GM23338 (cell line): ENCODE measurements at regions not wholly inside any gene's neighbourhood (a gene's known extent, or its start where the extent isn't known, plus 50 kb on each side); places are given as distances from the start of the nearest gene placed in this dataset.
A peak's percentile ranks its signal among the peaks of the same experiment; 100 is the strongest.

ENCODE experiments used
- ATAC-seq: fragments of 200-7000 bp; cut with Tn5 transposase; 3 replicates; pipeline ENCODE4 v1.9.1; 2020
- DNase-seq: peaks from one replicate; pipeline ENCODE4 v3.0.0-alpha.2; 2015; ENCODE audit warnings: low spot score
- H2AFZ ChIP-seq: fragments of 200-600 bp; sonication (generic); 2 replicates; pipeline ENCODE4 v1.8.0; 2016; ENCODE audit warnings: antibody characterized with exemption, mild to moderate bottlenecking, moderate library complexity
- H3F3A ChIP-seq: fragments of 200-600 bp; sonication (generic); replicated peaks from 2 replicates; pipeline ENCODE4 v1.8.0; 2017; ENCODE audit warnings: antibody characterized with exemption, mixed run types, low read depth
- H3K27ac ChIP-seq: fragments of 200-600 bp; sonication (generic); 2 replicates; pipeline ENCODE4 v1.6.1; 2016; ENCODE audit warnings: low read depth
- H3K27me3 ChIP-seq: fragments of 200-600 bp; sonication (generic); 2 replicates; pipeline ENCODE4 v1.8.0; 2016; ENCODE audit warnings: mild to moderate bottlenecking, mixed run types, moderate library complexity; ENCODE audit not compliant: insufficient read depth
- H3K36me3 ChIP-seq: fragments of 200-600 bp; sonication (generic); 2 replicates; pipeline ENCODE4 v1.8.0; 2016; ENCODE audit warnings: mild to moderate bottlenecking; ENCODE audit not compliant: insufficient read depth
- H3K4me1 ChIP-seq: fragments of 200-600 bp; sonication (generic); 2 replicates; pipeline ENCODE4 v1.8.0; 2016; ENCODE audit warnings: mild to moderate bottlenecking, moderate library complexity; ENCODE audit not compliant: insufficient read depth
- H3K4me2 ChIP-seq: fragments of 200-600 bp; sonication (generic); 2 replicates; pipeline ENCODE4 v1.7.1; 2017; ENCODE audit warnings: mixed run types
- H3K4me3 ChIP-seq: fragments of 200-600 bp; sonication (generic); 2 replicates; pipeline ENCODE4 v1.6.1; 2016; ENCODE audit warnings: mixed run types
- H3K79me2 ChIP-seq: fragments of 200-600 bp; sonication (generic); replicated peaks from 2 replicates; pipeline ENCODE4 v1.8.0; 2017; ENCODE audit warnings: mild to moderate bottlenecking; ENCODE audit not compliant: insufficient read depth
- H3K9me2 ChIP-seq: fragments of 200-600 bp; sonication (generic); 2 replicates; pipeline ENCODE4 v1.8.0; 2017; ENCODE audit not compliant: insufficient read depth
- H4K20me1 ChIP-seq: fragments of 200-600 bp; sonication (generic); replicated peaks from 2 replicates; pipeline ENCODE4 v1.8.0; 2017; ENCODE audit warnings: mild to moderate bottlenecking; ENCODE audit not compliant: insufficient read depth
- H3K27ac Mint-ChIP-seq: 2 replicates; pipeline ENCODE4 v1.8.0; 2020; ENCODE audit warnings: inconsistent platforms, mild to moderate bottlenecking, moderate library complexity, mixed read lengths
- H3K27me3 Mint-ChIP-seq: 3 replicates; pipeline ENCODE4 v1.8.0; 2022; ENCODE audit warnings: low read depth, mild to moderate bottlenecking, moderate library complexity, mixed read lengths, inconsistent platforms; ENCODE audit not compliant: insufficient read depth, poor library complexity
- H3K36me3 Mint-ChIP-seq: 3 replicates; pipeline ENCODE4 v1.8.0; 2021; ENCODE audit warnings: low read depth, mild to moderate bottlenecking, inconsistent platforms, moderate library complexity, mixed read lengths
- H3K4me1 Mint-ChIP-seq: 3 replicates; pipeline ENCODE4 v1.8.0; 2020; ENCODE audit warnings: mild to moderate bottlenecking, inconsistent platforms, mixed read lengths
- H3K4me3 Mint-ChIP-seq: 3 replicates; pipeline ENCODE4 v1.8.0; 2021; ENCODE audit warnings: moderate library complexity, mild to moderate bottlenecking, inconsistent platforms, mixed read lengths
- H3K9me3 Mint-ChIP-seq: 3 replicates; pipeline ENCODE4 v1.8.0; 2020; ENCODE audit warnings: moderate library complexity, mild to moderate bottlenecking, inconsistent platforms, mixed read lengths
- CREB1 ChIP-seq: fragments of 250-450 bp; sonication (Bioruptor Pico); IDR thresholded peaks from 2 replicates; pipeline ENCODE4 v1.5.0; 2020; ENCODE audit warnings: low read depth, mild to moderate bottlenecking, moderate library complexity
- CTCF ChIP-seq, 2 experiments: fragments of 200-600 bp in 1 of 2; sonication (generic) in 1 of 2; conservative IDR thresholded peaks; 2 replicates each; pipeline versions ENCODE4 v1.5.1 to v1.6.1; 2016 to 2017; ENCODE audit warnings: antibody characterized with exemption in 2 of 2, low read depth in 2 of 2, mild to moderate bottlenecking in 2 of 2, moderate library complexity in 1 of 2
- ETS1 ChIP-seq: IDR thresholded peaks from 2 replicates; pipeline ENCODE4 v1.6.1; 2016; ENCODE audit warnings: antibody characterized with exemption
- EZH2 ChIP-seq: fragments of 200-600 bp; sonication (generic); IDR thresholded peaks from one replicate; pipeline ENCODE4 v1.8.0; 2017; ENCODE audit warnings: antibody characterized with exemption, mild to moderate bottlenecking, low read depth; ENCODE audit not compliant: unreplicated experiment
- EZH2phosphoT487 ChIP-seq: fragments of 200-600 bp; sonication (generic); IDR thresholded peaks from one replicate; pipeline ENCODE4 v1.8.1; 2018; ENCODE audit warnings: antibody characterized with exemption; ENCODE audit not compliant: unreplicated experiment
- NANOG ChIP-seq: IDR thresholded peaks from 2 replicates; pipeline ENCODE4 v1.6.1; 2016; ENCODE audit warnings: antibody characterized with exemption, borderline replicate concordance
- POLR2AphosphoS5 ChIP-seq: IDR thresholded peaks from 2 replicates; pipeline ENCODE4 v1.6.1; 2016; ENCODE audit warnings: antibody characterized with exemption, low read depth
- REST ChIP-seq: IDR thresholded peaks from one replicate; pipeline ENCODE4 v1.6.1; 2018; ENCODE audit warnings: antibody characterized with exemption; ENCODE audit not compliant: unreplicated experiment
- STAT1 ChIP-seq: IDR thresholded peaks from one replicate; pipeline ENCODE4 v1.6.1; 2016; ENCODE audit warnings: antibody characterized with exemption; ENCODE audit not compliant: unreplicated experiment
- ZNF114 ChIP-seq: fragments of 250-450 bp; sonication (Bioruptor Pico); IDR thresholded peaks from 2 replicates; pipeline ENCODE4 v1.5.0; 2020; ENCODE audit warnings: mild to moderate bottlenecking, moderate library complexity
- ZNF462 ChIP-seq: fragments of 250-450 bp; sonication (Bioruptor Pico); IDR thresholded peaks from 2 replicates; pipeline ENCODE4 v1.5.0; 2020; ENCODE audit warnings: mild to moderate bottlenecking, moderate library complexity

- H3K4me3 ChIP-seq = no peak overlapping the region
- no peaks in the 10 kb centered on the region for H3K36me3 Mint-ChIP-seq
- no peak overlapping the region for H3K4me3 Mint-ChIP-seq
Measured at GRCh38 chr6:85137865-85138264, 312.0 kb upstream of the NT5E start.

More at GRCh38 chr6:85137865-85138264, 312.0 kb upstream of the NT5E start:
- ATAC-seq (no peak), DNase-seq (no peak)
- Mint-ChIP-seq H3K27me3 (no peaks in the 10 kb centered on the region), H3K4me1 (no peaks in the 10 kb centered on the region; the same call in 2 of the 3 replicates), H3K27ac (no peak overlapping the region), H3K9me3 (no peaks in the 10 kb centered on the region)
- H3K4me2 ChIP-seq = no peak overlapping the region
- H3K27me3 ChIP-seq = no peaks in the 10 kb centered on the region
- H3K4me1 ChIP-seq = no peaks in the 10 kb centered on the region
- no peak for TF ChIP-seq EZH2phosphoT487
- no peak for TF ChIP-seq ETS1
- no peak for TF ChIP-seq CTCF (conservative IDR thresholded peaks at IDR 0.05; ENCODE audit: low read depth in 2 of 2)
- no peak for TF ChIP-seq REST
- TF ChIP-seq POLR2AphosphoS5 = no peak
- no peak for TF ChIP-seq NANOG
- TF ChIP-seq ZNF462 (CRISPR knock-in tag) = no peak
- TF ChIP-seq STAT1 = no peak
- TF ChIP-seq ZNF114 (CRISPR knock-in tag) = no peak
- no peak for TF ChIP-seq CREB1 (CRISPR knock-in tag)
- no peak for TF ChIP-seq EZH2
- no peaks in the 10 kb centered on the region for H3K36me3 ChIP-seq
- H4K20me1 ChIP-seq = no peaks in the 10 kb centered on the region
- H2AFZ ChIP-seq = peak overlapping the region; percentile 81
- no peak overlapping the region for H3K27ac ChIP-seq
- H3K79me2 ChIP-seq = no peaks in the 10 kb centered on the region
- no peaks in the 10 kb centered on the region for H3K9me2 ChIP-seq
- H3F3A ChIP-seq = no peaks in the 10 kb centered on the region
